ENCODE measurements at regions not wholly inside any gene's neighbourhood (a gene's known extent, or its start where the extent isn't known, plus 50 kb on each side); places are given as distances from the start of the nearest gene placed in this dataset.
"Not testable (repeated sequence)": the region's sequence is repeated elsewhere in the genome, so short reads cannot be mapped to it uniquely, and the experiment has no call there.

- no peak for DNase-seq (ENCODE audit: low read depth)
Observed at GRCh38 chr12:97005174-97005573, 98.1 kb downstream of the NEDD1 start.

GRCh38 chr12:97005646-97006045 lies 98.6 kb downstream of the NEDD1 start:
- no peak for DNase-seq (ENCODE audit: low read depth)

GRCh38 chr12:97006585-97006984 lies 99.5 kb downstream of the NEDD1 start:
- DNase-seq (ENCODE audit: low read depth): no peak

- DNase-seq (ENCODE audit: low read depth): no peak
Observed at GRCh38 chr12:97016163-97016562, 109.1 kb downstream of the NEDD1 start.

GRCh38 chr12:97017213-97017612 lies 110.2 kb downstream of the NEDD1 start:
- DNase-seq (ENCODE audit: low read depth): no peak

GRCh38 chr12:97022536-97023230 lies 115.6 kb downstream of the NEDD1 start:
- DNase-seq (ENCODE audit: low read depth): no peak

- DNase-seq (ENCODE audit: low read depth): no peak
Observed at GRCh38 chr12:97024393-97024792, 117.3 kb downstream of the NEDD1 start.

- DNase-seq (ENCODE audit: low read depth): no peak
Observed at GRCh38 chr12:97026901-97027300, 119.8 kb downstream of the NEDD1 start.

GRCh38 chr12:97027482-97027881 lies 120.4 kb downstream of the NEDD1 start:
- no peak for DNase-seq (ENCODE audit: low read depth)

- DNase-seq (ENCODE audit: low read depth): no peak
Observed at GRCh38 chr12:97038131-97038530, 131.1 kb downstream of the NEDD1 start.

- no peak for DNase-seq (ENCODE audit: low read depth)
Observed at GRCh38 chr12:97038834-97039233, 131.8 kb downstream of the NEDD1 start.

GRCh38 chr12:97046901-97047300 lies 139.8 kb downstream of the NEDD1 start:
- DNase-seq (ENCODE audit: low read depth): no peak

GRCh38 chr12:97047361-97047760 lies 140.3 kb downstream of the NEDD1 start:
- DNase-seq (ENCODE audit: low read depth): no peak

- DNase-seq (ENCODE audit: low read depth): no peak
Observed at GRCh38 chr12:97048421-97049035, 141.5 kb downstream of the NEDD1 start.

GRCh38 chr12:97050509-97050908 lies 143.5 kb downstream of the NEDD1 start:
- DNase-seq (ENCODE audit: low read depth): no peak

- no peak for DNase-seq (ENCODE audit: low read depth)
Observed at GRCh38 chr12:97051341-97051740, 144.3 kb downstream of the NEDD1 start.

GRCh38 chr12:97061171-97061570 lies 154.1 kb downstream of the NEDD1 start:
- DNase-seq (ENCODE audit: low read depth): no peak

GRCh38 chr12:97063292-97063935 lies 156.4 kb downstream of the NEDD1 start:
- no peak for DNase-seq (ENCODE audit: low read depth)

GRCh38 chr12:97075161-97075933 lies 168.3 kb downstream of the NEDD1 start:
- DNase-seq (ENCODE audit: low read depth): no peak

GRCh38 chr12:97075934-97076630 lies 169.0 kb downstream of the NEDD1 start:
- no peak for DNase-seq (ENCODE audit: low read depth)

GRCh38 chr12:97076912-97077311 lies 169.9 kb downstream of the NEDD1 start:
- not testable (repeated sequence) for DNase-seq (ENCODE audit: low read depth)

- no peak for DNase-seq (ENCODE audit: low read depth)
Observed at GRCh38 chr12:97082029-97082428, 175.0 kb downstream of the NEDD1 start.

Data from HS-27A (cell line).